VCaP (cell line): ENCODE measurements at regions not wholly inside any gene's neighbourhood (a gene's known extent, or its start where the extent isn't known, plus 50 kb on each side); places are given as distances from the start of the nearest gene placed in this dataset.

Source experiments
- H3K27ac ChIP-seq: fragments of 450-650 bp; 2 replicates; pipeline ENCODE4 v1.5.1; 2017
- TF ChIP-seq, protein P1 (sequence below): fragments of 450-650 bp; conservative IDR thresholded peaks from 2 replicates; pipeline ENCODE4 v1.5.1; 2017; ENCODE audit warnings: mild to moderate bottlenecking, moderate library complexity

- H3K27ac ChIP-seq = no peak overlapping the region
- TF ChIP-seq, protein P1, sequence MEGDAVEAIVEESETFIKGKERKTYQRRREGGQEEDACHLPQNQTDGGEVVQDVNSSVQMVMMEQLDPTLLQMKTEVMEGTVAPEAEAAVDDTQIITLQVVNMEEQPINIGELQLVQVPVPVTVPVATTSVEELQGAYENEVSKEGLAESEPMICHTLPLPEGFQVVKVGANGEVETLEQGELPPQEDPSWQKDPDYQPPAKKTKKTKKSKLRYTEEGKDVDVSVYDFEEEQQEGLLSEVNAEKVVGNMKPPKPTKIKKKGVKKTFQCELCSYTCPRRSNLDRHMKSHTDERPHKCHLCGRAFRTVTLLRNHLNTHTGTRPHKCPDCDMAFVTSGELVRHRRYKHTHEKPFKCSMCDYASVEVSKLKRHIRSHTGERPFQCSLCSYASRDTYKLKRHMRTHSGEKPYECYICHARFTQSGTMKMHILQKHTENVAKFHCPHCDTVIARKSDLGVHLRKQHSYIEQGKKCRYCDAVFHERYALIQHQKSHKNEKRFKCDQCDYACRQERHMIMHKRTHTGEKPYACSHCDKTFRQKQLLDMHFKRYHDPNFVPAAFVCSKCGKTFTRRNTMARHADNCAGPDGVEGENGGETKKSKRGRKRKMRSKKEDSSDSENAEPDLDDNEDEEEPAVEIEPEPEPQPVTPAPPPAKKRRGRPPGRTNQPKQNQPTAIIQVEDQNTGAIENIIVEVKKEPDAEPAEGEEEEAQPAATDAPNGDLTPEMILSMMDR = no peak
These were observed 946.3 kb downstream of the EPHA7 start for GRCh38 chr6:92473056-92473455.

- TF ChIP-seq, protein P1 = no peak
- H3K27ac ChIP-seq = no peak overlapping the region
These were observed 950.1 kb downstream of the EPHA7 start for GRCh38 chr6:92469186-92469828.

GRCh38 chr6:92468066-92468465, 951.3 kb downstream of the EPHA7 start:
- TF ChIP-seq, protein P1 = no peak
- H3K27ac ChIP-seq = no peak overlapping the region

DNA sequence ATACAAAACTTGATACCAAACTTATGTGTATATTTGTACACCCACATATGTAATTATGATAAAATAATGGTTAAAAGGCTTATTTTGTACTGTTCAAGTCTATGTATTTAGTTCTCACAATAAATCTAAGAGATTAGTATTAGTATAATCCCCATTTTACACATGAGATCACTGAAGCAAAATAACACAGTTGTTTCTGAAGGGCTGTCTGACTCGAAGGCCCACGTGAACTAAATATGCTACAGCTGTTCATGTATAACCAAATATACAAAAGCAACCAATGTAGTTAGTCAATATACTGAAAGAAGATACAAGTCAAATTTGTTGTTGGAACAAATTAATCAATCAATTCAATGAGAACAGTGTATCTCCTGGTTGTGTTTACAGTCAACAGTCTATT, 959.2 kb downstream of the EPHA7 start:
- H3K27ac ChIP-seq = no peak overlapping the region
- TF ChIP-seq, protein P1 = no peak

- no peak overlapping the region for H3K27ac ChIP-seq
- TF ChIP-seq, protein P1 = no peak
These were observed 959.8 kb downstream of the EPHA7 start for GRCh38 chr6:92459606-92460005.

DNA sequence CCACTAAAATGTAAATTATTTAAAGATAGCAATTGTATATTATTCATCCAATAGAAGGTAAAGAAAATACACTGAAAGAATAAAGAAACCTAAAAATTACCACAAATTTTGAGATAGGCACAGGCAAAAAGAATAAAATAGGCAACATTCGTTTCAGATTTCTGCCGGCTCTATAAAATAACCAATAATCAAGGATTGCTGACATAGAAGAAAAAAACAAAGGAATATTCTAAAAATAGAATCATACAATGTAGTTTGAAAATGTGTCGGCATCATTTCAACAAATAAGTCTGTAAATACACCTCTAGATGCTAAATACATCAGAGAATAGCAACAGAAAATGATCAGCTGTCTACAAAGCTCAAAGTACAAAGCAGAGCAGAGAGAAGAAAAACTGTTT, 973.3 kb downstream of the EPHA7 start:
- H3K27ac ChIP-seq = no peak overlapping the region
- TF ChIP-seq, protein P1 = no peak

DNA sequence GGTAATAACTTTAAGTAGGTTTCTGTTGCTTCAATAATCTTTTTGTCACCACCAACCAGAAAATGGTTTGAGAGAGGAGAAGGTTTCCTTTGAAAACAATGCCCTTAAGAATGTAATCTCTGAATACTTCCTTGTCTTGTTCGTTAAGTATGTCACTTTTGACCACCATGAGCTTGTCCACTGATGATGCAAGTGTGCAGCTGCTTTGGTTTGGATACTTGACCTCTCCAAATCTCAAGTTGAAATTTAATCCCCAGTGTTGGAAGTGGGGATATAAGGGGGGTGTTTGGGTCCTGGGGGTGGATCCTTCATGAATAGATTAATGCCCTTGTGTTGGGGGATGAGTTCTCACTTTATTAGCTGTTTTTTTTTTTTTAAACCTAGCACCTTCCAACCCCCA, 985.4 kb downstream of the EPHA7 start:
- H3K27ac ChIP-seq = no peak overlapping the region
- TF ChIP-seq, protein P1 = no peak
